ENCODE measurements at regions not wholly inside any gene's neighbourhood (a gene's known extent, or its start where the extent isn't known, plus 50 kb on each side); places are given as distances from the start of the nearest gene placed in this dataset.

DNA sequence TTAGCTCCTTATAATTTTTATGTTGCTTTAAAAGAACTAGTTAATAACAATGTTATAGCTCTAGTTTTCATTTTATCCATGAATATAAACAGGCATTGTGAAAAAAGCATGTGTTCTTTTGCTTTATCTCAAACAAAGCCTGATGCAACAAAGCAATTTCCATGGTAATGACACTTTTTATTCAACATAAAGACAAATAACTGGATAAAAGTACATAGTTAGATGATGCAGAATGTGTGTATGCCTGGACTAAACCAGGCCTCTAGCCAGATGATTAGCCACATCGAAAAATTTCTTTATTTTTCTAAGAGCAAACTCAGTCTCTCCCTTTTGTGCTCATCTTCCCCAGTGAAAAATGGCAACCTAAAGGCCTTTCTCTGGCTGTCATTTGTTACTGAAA lies 125.6 kb upstream of the TARS1 start:
- H3K4me3 ChIP-seq = no peak overlapping the region
- intact Hi-C loops (cut with DNase I) = no loop called here
- 84 to 92% (median 85%) methylated on average over 1 of the region's 1 CpG for WGBS, 3 donors

DNA sequence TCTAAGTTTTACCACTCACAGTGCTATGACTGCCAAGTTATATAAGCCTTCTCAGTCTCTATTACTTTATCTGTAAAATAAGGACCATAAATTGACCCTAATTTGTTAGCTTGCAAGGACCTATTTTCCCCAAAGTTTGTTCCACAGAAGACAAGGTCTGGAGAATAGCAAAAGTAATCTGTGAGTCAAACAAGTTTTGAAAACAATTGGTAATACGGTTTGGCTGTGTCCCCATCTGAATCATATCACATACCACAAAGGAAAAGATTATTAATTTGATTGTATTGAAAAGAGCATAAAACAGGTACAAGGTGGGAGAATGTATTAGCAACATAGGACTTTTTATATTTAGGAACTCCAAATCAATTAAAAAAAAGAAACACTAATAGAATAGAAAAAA lies 124.0 kb upstream of the TARS1 start:
- no peak for ATAC-seq
- intact Hi-C loops (cut with DNase I) = no loop called here
- Histone ChIP-seq H3K27ac (no peak overlapping the region), H3K27me3 (ENCODE audit: insufficient read depth in 3 of 3, low read length in 2 of 3) (no peaks in the 10 kb centered on the region), H3K9me3 (no peaks in the 10 kb centered on the region), H3K4me3 (no peak overlapping the region), H3K4me1 (no peaks in the 10 kb centered on the region), H3K36me3 (ENCODE audit: insufficient read depth in 1 of 2, low read depth in 1 of 2) (no peaks in the 10 kb centered on the region)
- TF ChIP-seq, protein P1, sequence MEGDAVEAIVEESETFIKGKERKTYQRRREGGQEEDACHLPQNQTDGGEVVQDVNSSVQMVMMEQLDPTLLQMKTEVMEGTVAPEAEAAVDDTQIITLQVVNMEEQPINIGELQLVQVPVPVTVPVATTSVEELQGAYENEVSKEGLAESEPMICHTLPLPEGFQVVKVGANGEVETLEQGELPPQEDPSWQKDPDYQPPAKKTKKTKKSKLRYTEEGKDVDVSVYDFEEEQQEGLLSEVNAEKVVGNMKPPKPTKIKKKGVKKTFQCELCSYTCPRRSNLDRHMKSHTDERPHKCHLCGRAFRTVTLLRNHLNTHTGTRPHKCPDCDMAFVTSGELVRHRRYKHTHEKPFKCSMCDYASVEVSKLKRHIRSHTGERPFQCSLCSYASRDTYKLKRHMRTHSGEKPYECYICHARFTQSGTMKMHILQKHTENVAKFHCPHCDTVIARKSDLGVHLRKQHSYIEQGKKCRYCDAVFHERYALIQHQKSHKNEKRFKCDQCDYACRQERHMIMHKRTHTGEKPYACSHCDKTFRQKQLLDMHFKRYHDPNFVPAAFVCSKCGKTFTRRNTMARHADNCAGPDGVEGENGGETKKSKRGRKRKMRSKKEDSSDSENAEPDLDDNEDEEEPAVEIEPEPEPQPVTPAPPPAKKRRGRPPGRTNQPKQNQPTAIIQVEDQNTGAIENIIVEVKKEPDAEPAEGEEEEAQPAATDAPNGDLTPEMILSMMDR (IDR thresholded peaks at IDR 0.05) = no peak
- WGBS, 3 donors = 74 to 91% (median 88%) methylated on average over 1 of the region's 1 CpG
- DNase-seq = no peak

More for the DNA sequence above, 125.6 kb upstream of the TARS1 start:
- no peak for DNase-seq
- no peaks in the 10 kb centered on the region for H3K27me3 ChIP-seq (ENCODE audit: insufficient read depth in 3 of 3, low read length in 2 of 3)
- H3K4me1 ChIP-seq = no peaks in the 10 kb centered on the region
- H3K27ac ChIP-seq = no peak overlapping the region
- TF ChIP-seq, protein P1 (IDR thresholded peaks at IDR 0.05) = no peak
- H3K9me3 ChIP-seq = no peaks in the 10 kb centered on the region
- H3K36me3 ChIP-seq (ENCODE audit: insufficient read depth in 1 of 2, low read depth in 1 of 2) = no peaks in the 10 kb centered on the region
- no peak for ATAC-seq

- intact Hi-C loops (cut with DNase I) = no loop called here
- Histone ChIP-seq H3K27ac (no peak overlapping the region), H3K9me3 (no peaks in the 10 kb centered on the region), H3K27me3 (ENCODE audit: insufficient read depth in 3 of 3, low read length in 2 of 3) (no peaks in the 10 kb centered on the region), H3K36me3 (ENCODE audit: insufficient read depth in 1 of 2, low read depth in 1 of 2) (no peaks in the 10 kb centered on the region), H3K4me3 (no peak overlapping the region), H3K4me1 (no peaks in the 10 kb centered on the region)
- 90 to 94% (median 90%) methylated on average over 2 of the region's 2 CpGs for WGBS, 3 donors
- no peak for DNase-seq
- TF ChIP-seq, protein P1 (IDR thresholded peaks at IDR 0.05) = no peak
- ATAC-seq = no peak
Measured at GRCh38 chr5:33317271-33317670, 123.5 kb upstream of the TARS1 start.

DNA sequence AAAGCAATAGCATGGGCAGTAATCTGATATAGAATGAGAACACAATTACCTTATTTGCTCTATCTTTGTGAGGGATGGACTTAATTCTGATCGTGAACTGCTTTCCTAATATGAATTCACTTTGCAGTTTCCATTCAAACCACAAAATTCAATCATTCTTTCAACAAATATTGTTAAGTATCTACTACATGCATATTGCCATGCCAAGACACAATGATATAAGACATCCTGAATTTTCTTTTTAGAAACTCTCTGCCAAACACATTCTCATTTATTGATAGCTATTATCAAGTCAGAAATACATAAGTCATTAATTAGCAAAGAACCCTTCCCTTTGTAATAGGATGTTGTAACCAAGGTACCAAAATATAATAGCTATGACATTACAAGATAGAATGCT lies 121.6 kb upstream of the TARS1 start:
- H3K4me3 ChIP-seq = no peak overlapping the region
- H3K36me3 ChIP-seq (ENCODE audit: insufficient read depth in 1 of 2, low read depth in 1 of 2) = no peaks in the 10 kb centered on the region
- DNase-seq = no peak
- WGBS, 3 donors = 70 to 91% (median 78%) methylated on average over 1 of the region's 1 CpG
- ATAC-seq = no peak
- TF ChIP-seq, protein P1 (IDR thresholded peaks at IDR 0.05) = no peak
- H3K4me1 ChIP-seq = no peaks in the 10 kb centered on the region
- H3K27ac ChIP-seq = no peak overlapping the region
- no peaks in the 10 kb centered on the region for H3K9me3 ChIP-seq
- intact Hi-C loops (cut with DNase I) = no loop called here
- no peaks in the 10 kb centered on the region for H3K27me3 ChIP-seq (ENCODE audit: insufficient read depth in 3 of 3, low read length in 2 of 3)

DNA sequence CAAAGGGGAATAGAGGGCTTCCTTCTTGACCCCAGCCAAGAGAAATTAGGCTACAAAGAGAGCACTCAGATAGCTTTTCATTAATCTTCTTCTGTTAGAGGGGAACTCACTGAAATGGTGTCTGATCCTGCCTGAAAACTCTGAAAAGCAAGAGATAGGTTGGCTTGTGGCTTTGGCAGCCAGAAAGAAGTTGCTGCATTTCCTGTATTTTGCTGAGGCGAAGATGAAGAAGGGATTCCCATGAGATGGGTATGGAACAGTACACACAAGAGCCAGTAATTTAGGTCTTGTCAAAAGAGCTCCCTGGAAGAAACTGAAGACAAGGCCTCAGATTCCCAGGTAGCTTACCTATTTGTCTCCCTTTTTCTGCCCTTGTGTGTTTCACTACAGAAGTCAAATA lies 120.9 kb upstream of the TARS1 start:
- Histone ChIP-seq H3K36me3 (ENCODE audit: insufficient read depth in 1 of 2, low read depth in 1 of 2) (no peaks in the 10 kb centered on the region), H3K4me1 (no peaks in the 10 kb centered on the region), H3K27ac (no peak overlapping the region), H3K4me3 (no peak overlapping the region), H3K27me3 (ENCODE audit: insufficient read depth in 3 of 3, low read length in 2 of 3) (no peaks in the 10 kb centered on the region), H3K9me3 (no peaks in the 10 kb centered on the region)
- TF ChIP-seq, protein P1 (IDR thresholded peaks at IDR 0.05) = no peak
- 48 to 58% (median 56%) methylated on average over 1 of the region's 1 CpG for WGBS, 3 donors
- DNase-seq = no peak
- ATAC-seq = peak in 2 of 4 donors; percentile 23 to 44
- intact Hi-C loops (cut with DNase I) = no loop called here
